Endothelial cell of umbilical vein (primary cell): ENCODE measurements at regions not wholly inside any gene's neighbourhood (a gene's known extent, or its start where the extent isn't known, plus 50 kb on each side); places are given as distances from the start of the nearest gene placed in this dataset.

ENCODE experiments used
- BruUV-seq: library from RNA; stranded (reverse); fragments of 400-500 nt; replicated peaks from 2 replicates; lab custom pipeline; 2021; lab: Mats Ljungman, UMichigan
- CTCF ChIA-PET: fragments of 300-600, 350-600 bp; sonication (Branson Sonifier 250); formaldehyde crosslinking; loops from one replicate; lab custom pipeline; 2021; ENCODE audit warnings: antibody characterized with exemption, inconsistent platforms; lab: Charles Lee
- POLR2A ChIA-PET: fragments of 300-600, 350-600 bp; sonication (Branson Sonifier 250); formaldehyde crosslinking; loops from one replicate; lab custom pipeline; 2021; ENCODE audit warnings: antibody characterized with exemption, inconsistent platforms; lab: Charles Lee
- DNase-seq: peaks from one replicate; pipeline ENCODE4 v3.0.0-alpha.2; 2011; ENCODE audit warnings: low read depth, low spot score
- FAIRE-seq: peaks from 2 replicates; lab custom pipeline; 2011; peaks lifted over from hg19 to GRCh38; lab: Jason Lieb, UNC
- H2AFZ ChIP-seq: 2 replicates; pipeline ENCODE4 v1.6.0; 2012; ENCODE audit warnings: low read depth, low read length, control low read depth, inconsistent platforms
- H3K27ac ChIP-seq: 2 replicates; pipeline ENCODE4 v1.5.1; 2011; ENCODE audit warnings: low read depth, mild to moderate bottlenecking, control low read depth, low read length, moderate library complexity; ENCODE audit not compliant: insufficient read depth
- H3K27me3 ChIP-seq, 2 experiments: 2 replicates each; pipeline versions ENCODE4 v1.6.0 to v1.6.1; 2011; ENCODE audit warnings: low read length in 2 of 2, mixed read lengths in 1 of 2; ENCODE audit not compliant: control insufficient read depth in 2 of 2, insufficient read depth in 2 of 2
- H3K36me3 ChIP-seq, 2 experiments: 2 replicates in 1 of 2; 3 replicates in 1 of 2; pipeline ENCODE4 v1.5.1; 2011; ENCODE audit warnings: low read length in 2 of 2, mild to moderate bottlenecking in 1 of 2, moderate library complexity in 1 of 2; ENCODE audit not compliant: control insufficient read depth in 2 of 2, insufficient read depth in 2 of 2; ENCODE audit errors: extremely low read depth in 1 of 2
- H3K4me1 ChIP-seq: 3 replicates; pipeline ENCODE4 v1.5.1; 2011; ENCODE audit warnings: mild to moderate bottlenecking, low read length; ENCODE audit not compliant: control insufficient read depth, insufficient read depth; ENCODE audit errors: extremely low read depth
- H3K4me2 ChIP-seq: 2 replicates; pipeline ENCODE4 v1.6.1; 2011; ENCODE audit warnings: low read length, control low read depth, mixed read lengths; ENCODE audit not compliant: insufficient read depth
- H3K4me3 ChIP-seq, 3 experiments: fragments of 200-600 bp in 1 of 3; sonication (generic), shearing (Covaris generic) in 1 of 3; replicated peaks in 1 of 3; 2 replicates each; pipeline ENCODE4 v1.5.1; 2011 to 2016; ENCODE audit warnings: control low read depth in 3 of 3, low read length in 3 of 3, mild to moderate bottlenecking in 2 of 3, inconsistent platforms in 1 of 3, low read depth in 1 of 3, moderate library complexity in 1 of 3; ENCODE audit not compliant: insufficient read depth in 1 of 3
- H3K79me2 ChIP-seq: 2 replicates; pipeline ENCODE4 v1.6.0; 2012; ENCODE audit warnings: low read length, inconsistent platforms; ENCODE audit not compliant: control insufficient read depth, insufficient read depth
- H3K9ac ChIP-seq: replicated peaks from 2 replicates; pipeline ENCODE3; 2011; ENCODE audit warnings: low read length, control low read depth; ENCODE audit not compliant: insufficient read depth; ENCODE audit errors: extremely low read depth
- H3K9me1 ChIP-seq: replicated peaks from 3 replicates; pipeline ENCODE4 v1.6.0; 2011; ENCODE audit warnings: mild to moderate bottlenecking, low read length; ENCODE audit not compliant: control insufficient read depth, insufficient read depth; ENCODE audit errors: extremely low read depth
- H3K9me3 ChIP-seq: replicated peaks from 2 replicates; pipeline ENCODE4 v1.5.1; 2012; ENCODE audit warnings: low read length, inconsistent platforms; ENCODE audit not compliant: control insufficient read depth, insufficient read depth
- H4K20me1 ChIP-seq: replicated peaks from 2 replicates; pipeline ENCODE3; 2011; ENCODE audit warnings: mild to moderate bottlenecking, low read length; ENCODE audit not compliant: control insufficient read depth, insufficient read depth; ENCODE audit errors: extremely low read depth
- CTCF ChIP-seq, 2 donors: IDR thresholded peaks; 1 replicate in 1 of 2; 2 replicates in 1 of 2; pipeline ENCODE4 v1.5.1; 2011; ENCODE audit warnings: low read length in 2 of 2, mild to moderate bottlenecking in 2 of 2, moderate library complexity in 2 of 2, control low read depth in 1 of 2, inconsistent platforms in 1 of 2, low read depth in 1 of 2; ENCODE audit not compliant: insufficient read depth in 1 of 2; ENCODE audit errors: extremely low read depth in 1 of 2
- EZH2 ChIP-seq: IDR thresholded peaks from 2 replicates; pipeline ENCODE4 v1.6.1; 2012; ENCODE audit warnings: borderline replicate concordance, low read depth, mild to moderate bottlenecking, moderate library complexity, low read length, inconsistent platforms; ENCODE audit not compliant: severe bottlenecking
- FOS ChIP-seq: IDR thresholded peaks from 2 replicates; pipeline ENCODE4 v1.6.1; 2011; ENCODE audit warnings: mild to moderate bottlenecking, low read length, moderate library complexity, borderline replicate concordance; ENCODE audit not compliant: insufficient read depth
- GATA2 ChIP-seq: IDR thresholded peaks from 2 replicates; pipeline ENCODE4 v1.7.0; 2011; ENCODE audit warnings: low read depth, mild to moderate bottlenecking, moderate library complexity, mixed read lengths, low read length; ENCODE audit not compliant: insufficient read length, insufficient read depth
- JUN ChIP-seq: IDR thresholded peaks from 2 replicates; pipeline ENCODE4 v1.6.1; 2011; ENCODE audit warnings: borderline replicate concordance, low read depth; ENCODE audit not compliant: insufficient read length, insufficient read depth
- MYC ChIP-seq: IDR thresholded peaks from one replicate; pipeline ENCODE4 v1.6.1; 2011; ENCODE audit warnings: mild to moderate bottlenecking, low read depth, low read length
- POLR2A ChIP-seq: IDR thresholded peaks from 2 replicates; pipeline ENCODE4 v1.6.1; 2012; ENCODE audit warnings: low read depth, mild to moderate bottlenecking, control low read depth, low read length
- POLR2AphosphoS5 ChIP-seq: IDR thresholded peaks from 2 replicates; pipeline ENCODE4 v1.6.1; 2012; ENCODE audit warnings: low read depth, mild to moderate bottlenecking, control low read depth, low read length, moderate library complexity; ENCODE audit not compliant: insufficient read depth
- dilution Hi-C: fragments of 300-500 bp; cut with MboI; formaldehyde crosslinking; loops from one replicate; pipeline ENCODE4 v1.15.0; 2019; ENCODE audit warnings: low sequenced_read_pairs; ENCODE audit not compliant: extremely low pct_ligation_motif_present
- intact Hi-C: fragments of 100-400 bp; cut with micrococcal nuclease; formaldehyde crosslinking; loops from one replicate; pipeline ENCODE4 v1.10.0; 2022
- TF ChIP-seq, protein P1 (sequence below): IDR thresholded peaks from 2 replicates; pipeline ENCODE4 v1.6.1; 2011; ENCODE audit not compliant: insufficient read depth, insufficient read length

GRCh38 chr19:30226464-30227011 is 145.6 kb upstream of the ZNF536 start:
- H3K4me3 ChIP-seq = no peak overlapping the region
- BruUV-seq = no TSS peak
- H3K27ac ChIP-seq = no peak overlapping the region
- peak overlapping the region; percentile 70 for H3K4me2 ChIP-seq
- H3K27me3 ChIP-seq = peaks cover 44 to 69% of the 10 kb centered on the region in 2 experiments
- H4K20me1 ChIP-seq = no peaks in the 10 kb centered on the region
- intact Hi-C loops (loop anchor here (1.0 kb wide), 1 partner anchor 424 kb away; no protein-coding TSS in a partner anchor), dilution Hi-C loops (no loop called here)
- H3K9ac ChIP-seq = no peak overlapping the region
- CTCF ChIA-PET = no interaction called here
- FAIRE-seq (no peak), DNase-seq (no peak)
- no peaks in the 10 kb centered on the region for H3K9me1 ChIP-seq
- no peaks in the 10 kb centered on the region for H3K9me3 ChIP-seq
- no peak overlapping the region for H2AFZ ChIP-seq
- TF ChIP-seq EZH2 (peak; percentile 9), CTCF (IDR thresholded peaks at IDR 0.05; ENCODE audit: extremely low read depth in 1 of 2, insufficient read depth in 1 of 2, low read depth in 1 of 2, low read length in 2 of 2) (no peak)
- H3K79me2 ChIP-seq = no peaks in the 10 kb centered on the region
- POLR2A ChIA-PET = no interaction called here
- no peaks in the 10 kb centered on the region for H3K4me1 ChIP-seq
- no peaks in the 10 kb centered on the region for H3K36me3 ChIP-seq

DNA sequence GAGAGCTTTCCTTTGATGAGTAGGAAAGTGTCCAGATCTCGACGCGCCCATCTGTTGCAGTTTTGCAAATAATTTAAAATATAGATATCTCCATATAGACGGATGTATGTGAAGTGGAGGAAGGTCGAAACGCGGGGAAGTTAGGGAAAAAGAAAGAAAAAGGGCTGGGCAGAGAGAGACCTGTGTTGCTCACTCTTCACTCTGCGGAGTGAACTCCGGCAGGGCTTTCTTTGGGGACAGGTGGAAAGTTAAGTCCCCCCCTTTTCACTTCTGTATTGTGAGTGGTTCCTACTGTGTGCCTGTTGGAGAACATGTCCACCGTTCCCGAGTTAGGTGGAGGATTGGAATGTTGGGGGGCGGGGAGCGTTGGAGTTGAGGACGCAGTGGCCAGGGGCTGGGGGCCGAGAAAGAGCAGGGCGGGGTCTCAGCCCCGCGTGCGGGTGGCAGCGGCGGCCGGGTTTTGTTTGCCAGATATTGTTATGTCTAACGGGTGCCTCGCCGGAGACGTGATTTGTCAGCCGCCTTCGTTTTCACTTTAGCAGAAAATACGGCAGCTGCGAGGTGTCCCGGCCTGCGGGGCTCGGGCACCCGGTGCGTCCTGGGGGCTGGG is 145.1 kb upstream of the ZNF536 start:
- intact Hi-C loops = loop anchor here (1.0 kb wide), 1 partner anchor 423 kb away; no protein-coding TSS in a partner anchor
- H3K4me2 ChIP-seq = peak overlapping the region; percentile 70
- peak overlapping the region; percentile 71 for H2AFZ ChIP-seq
- TF ChIP-seq CTCF (IDR thresholded peaks at IDR 0.05; ENCODE audit: extremely low read depth in 1 of 2, insufficient read depth in 1 of 2, low read depth in 1 of 2, low read length in 2 of 2) (no peak), GATA2 (no peak), FOS (no peak), MYC (no peak), POLR2A (no peak), EZH2 (no peak), JUN (no peak), POLR2AphosphoS5 (no peak)
- TF ChIP-seq, protein P1, sequence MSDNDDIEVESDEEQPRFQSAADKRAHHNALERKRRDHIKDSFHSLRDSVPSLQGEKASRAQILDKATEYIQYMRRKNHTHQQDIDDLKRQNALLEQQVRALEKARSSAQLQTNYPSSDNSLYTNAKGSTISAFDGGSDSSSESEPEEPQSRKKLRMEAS = no peak
- H3K27me3 ChIP-seq = peaks cover 44 to 69% of the 10 kb centered on the region in 2 experiments
- H3K79me2 ChIP-seq = no peaks in the 10 kb centered on the region
- H3K9me1 ChIP-seq = no peaks in the 10 kb centered on the region
- no peaks in the 10 kb centered on the region for H4K20me1 ChIP-seq
- DNase-seq (peak; percentile 1), FAIRE-seq (no peak)
- H3K36me3 ChIP-seq = no peaks in the 10 kb centered on the region
- H3K9ac ChIP-seq = no peak overlapping the region
- no TSS peak for BruUV-seq
- dilution Hi-C loops = no loop called here
- ChIA-PET POLR2A (no interaction called here), CTCF (no interaction called here)
- no peaks in the 10 kb centered on the region for H3K4me1 ChIP-seq
- no peak overlapping the region for H3K27ac ChIP-seq
- no peaks in the 10 kb centered on the region for H3K9me3 ChIP-seq
- peak overlapping the region; percentile 15 to 40 (median 40) for H3K4me3 ChIP-seq
